T-helper 1 cell treated with Interleukin-12 subunit alpha and Interleukin-12 subunit beta and Interleukin-4 antibody, amounts not matched to agents 30 ng/mL and 1 ng/mL, for 36 hours (primary cell): ENCODE measurements at regions not wholly inside any gene's neighbourhood (a gene's known extent, or its start where the extent isn't known, plus 50 kb on each side); places are given as distances from the start of the nearest gene placed in this dataset.

Experiments used
- intact Hi-C: fragments of 100-400 bp; cut with micrococcal nuclease; formaldehyde crosslinking; loops from one replicate; pipeline ENCODE4 v1.15.1; 2024

- intact Hi-C loops: no loop called here
Measured at GRCh38 chr2:167900435-167901114, 346.8 kb downstream of the STK39 start.

- intact Hi-C loops: no loop called here
Measured at GRCh38 chr2:167898340-167898739, 349.1 kb downstream of the STK39 start.

DNA sequence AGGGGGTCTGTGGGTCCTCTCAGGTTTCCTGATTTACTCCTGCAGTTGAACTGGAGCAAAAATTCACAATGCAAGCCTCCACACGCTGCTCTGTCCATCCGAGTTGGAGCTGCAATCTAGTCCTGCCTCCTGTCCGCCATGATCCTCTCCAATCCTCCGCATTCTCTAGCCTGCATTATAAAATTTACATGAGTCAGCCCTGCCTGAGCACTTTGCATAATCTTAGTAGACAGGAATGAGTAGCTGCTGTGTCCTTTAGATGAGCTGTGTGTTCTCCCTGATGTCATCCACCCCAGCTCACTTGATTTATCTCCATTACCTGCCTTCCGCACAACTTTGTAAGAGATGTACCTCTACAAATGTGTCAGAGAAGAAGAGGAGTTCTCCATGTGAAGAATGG lies 355.6 kb downstream of the STK39 start:
- intact Hi-C loops: no loop called here

- intact Hi-C loops: no loop called here
Measured at GRCh38 chr2:167890739-167891138, 356.7 kb downstream of the STK39 start.

DNA sequence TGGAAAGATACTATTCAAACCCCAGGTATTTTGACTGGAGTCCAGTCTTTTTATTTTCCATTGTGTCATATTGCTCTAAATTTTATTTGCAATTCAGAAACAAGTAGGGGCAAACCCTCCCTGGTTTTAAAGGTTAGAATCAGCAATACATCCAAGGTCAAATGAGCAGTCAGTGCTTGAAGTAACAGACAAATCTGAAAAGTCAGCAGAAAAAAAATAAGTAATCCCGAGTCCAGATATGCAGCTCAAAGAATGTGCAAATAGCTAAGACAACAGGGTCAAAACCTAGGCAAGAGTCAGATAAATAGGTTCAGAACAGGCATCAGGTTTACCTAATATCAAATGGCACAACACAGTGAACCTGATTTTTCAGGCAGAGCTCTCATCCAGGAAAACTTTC lies 367.0 kb downstream of the STK39 start:
- intact Hi-C loops: no loop called here

- intact Hi-C loops: no loop called here
Measured at GRCh38 chr2:167875529-167875928, 371.9 kb downstream of the STK39 start.

GRCh38 chr2:167874812-167875211 lies 372.6 kb downstream of the STK39 start:
- intact Hi-C loops: no loop called here

DNA sequence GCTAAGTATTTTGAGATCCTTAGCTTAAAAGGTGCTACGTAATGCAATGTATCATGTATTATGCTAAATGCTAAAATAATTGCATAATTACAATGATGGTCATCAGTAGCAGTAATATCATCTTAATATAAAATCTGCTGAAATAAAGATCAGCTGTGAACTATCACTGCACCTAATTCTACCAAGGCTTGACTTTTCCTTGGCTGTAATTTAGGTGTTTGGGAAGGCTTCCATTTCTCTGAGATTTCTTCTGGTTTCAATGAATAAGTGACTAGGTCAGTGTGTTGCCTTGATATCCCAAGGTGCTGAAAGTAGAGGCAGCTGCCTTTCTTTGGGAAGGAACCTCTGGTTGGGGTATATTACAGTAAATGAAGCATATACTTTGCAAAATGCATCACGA lies 376.1 kb downstream of the STK39 start:
- intact Hi-C loops: no loop called here

DNA sequence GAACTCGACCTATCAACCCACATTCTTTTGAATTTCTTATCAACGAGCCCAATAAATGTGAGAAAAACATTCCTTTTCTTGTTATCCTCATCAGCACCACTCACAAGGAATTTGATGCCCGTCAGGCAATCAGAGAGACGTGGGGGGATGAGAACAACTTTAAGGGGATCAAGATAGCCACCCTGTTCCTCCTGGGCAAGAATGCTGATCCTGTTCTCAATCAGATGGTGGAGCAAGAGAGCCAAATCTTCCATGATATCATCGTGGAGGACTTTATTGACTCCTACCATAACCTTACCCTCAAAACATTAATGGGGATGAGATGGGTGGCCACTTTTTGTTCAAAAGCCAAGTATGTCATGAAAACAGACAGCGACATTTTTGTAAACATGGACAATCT lies 378.2 kb downstream of the STK39 start:
- intact Hi-C loops: loop anchor here (10.0 kb wide), 1 partner anchor 246 kb away; no protein-coding TSS in a partner anchor

DNA sequence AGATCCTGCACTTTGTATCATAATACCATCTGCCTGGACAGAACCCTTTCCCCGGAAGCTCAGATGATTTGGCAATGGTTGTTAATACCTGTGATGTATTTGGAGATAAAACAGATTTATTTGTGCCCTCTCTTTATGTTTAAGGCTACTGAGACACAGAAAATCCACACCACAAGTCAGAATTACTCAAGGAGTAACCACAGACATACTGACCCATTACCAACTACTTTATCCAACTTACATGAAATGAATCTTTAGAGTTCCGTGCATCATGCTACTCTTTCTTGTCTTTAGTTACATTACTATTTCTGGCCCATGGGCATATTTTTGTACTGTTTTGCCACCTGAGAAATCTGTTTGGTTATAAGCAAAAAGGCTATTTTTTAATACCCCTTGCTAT lies 384.0 kb downstream of the STK39 start:
- intact Hi-C loops: loop anchor here (10.0 kb wide), 1 partner anchor 251 kb away; no protein-coding TSS in a partner anchor

GRCh38 chr2:167862782-167863181 lies 384.6 kb downstream of the STK39 start:
- intact Hi-C loops: loop anchor here (10.0 kb wide), 1 partner anchor 252 kb away; no protein-coding TSS in a partner anchor

- intact Hi-C loops: loop anchor here (10.0 kb wide), 1 partner anchor 253 kb away; no protein-coding TSS in a partner anchor
Measured at GRCh38 chr2:167862296-167862695, 385.1 kb downstream of the STK39 start.

DNA sequence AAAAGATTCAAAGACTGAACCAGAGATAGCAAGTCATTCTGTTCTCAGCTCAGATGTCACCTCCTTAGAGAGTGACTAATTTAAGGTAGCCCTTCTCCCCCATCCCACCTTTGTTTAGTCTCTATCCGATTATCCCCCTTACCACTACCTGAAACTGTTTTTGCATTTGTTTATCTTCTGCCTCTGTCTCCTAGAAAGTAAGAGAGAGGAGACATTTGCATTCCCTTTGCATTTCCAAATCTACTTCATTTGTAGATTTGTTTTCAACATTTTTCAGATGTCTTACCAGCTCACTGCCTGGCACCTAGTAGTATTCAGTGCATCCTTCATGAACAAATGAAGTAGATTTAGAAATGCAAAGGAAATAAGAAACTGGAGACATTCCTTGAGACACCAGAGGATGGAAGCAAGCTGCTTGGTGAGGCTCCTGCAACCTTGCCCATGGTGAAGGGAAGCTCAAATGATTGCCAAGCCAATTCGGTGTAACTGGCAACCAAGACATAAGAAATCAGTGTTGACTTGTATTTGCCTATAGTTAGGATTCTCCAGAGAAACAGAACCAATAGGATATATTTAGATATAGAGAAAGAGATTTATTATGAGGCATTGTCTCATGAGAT lies 385.7 kb downstream of the STK39 start:
- intact Hi-C loops: loop anchor here (10.0 kb wide), 1 partner anchor 253 kb away; no protein-coding TSS in a partner anchor

- intact Hi-C loops: loop anchor here (10.0 kb wide), 1 partner anchor 255 kb away; no protein-coding TSS in a partner anchor
Measured at GRCh38 chr2:167860082-167860481, 387.3 kb downstream of the STK39 start.

- intact Hi-C loops: loop anchor here (10.0 kb wide), 1 partner anchor 255 kb away; no protein-coding TSS in a partner anchor
Measured at GRCh38 chr2:167859676-167860075, 387.7 kb downstream of the STK39 start.

DNA sequence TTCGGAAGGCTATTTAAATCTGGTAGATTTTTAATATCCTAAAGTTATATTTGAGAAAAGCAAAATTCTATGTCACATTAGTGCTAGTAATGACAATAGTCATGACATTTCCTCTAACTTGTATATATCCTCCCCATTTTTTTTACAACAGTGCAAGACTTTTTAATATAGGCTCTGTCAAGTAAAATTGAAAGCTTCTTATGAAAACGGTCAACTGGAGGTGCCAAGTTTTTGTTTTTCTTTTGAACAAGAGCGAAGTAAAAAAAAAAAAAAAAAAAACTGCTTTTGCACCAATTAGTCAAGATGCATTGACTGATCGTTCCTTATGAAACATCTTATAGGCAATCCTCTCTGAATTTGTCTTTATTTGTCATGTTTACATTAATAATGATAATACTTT lies 389.3 kb downstream of the STK39 start:
- intact Hi-C loops: no loop called here

DNA sequence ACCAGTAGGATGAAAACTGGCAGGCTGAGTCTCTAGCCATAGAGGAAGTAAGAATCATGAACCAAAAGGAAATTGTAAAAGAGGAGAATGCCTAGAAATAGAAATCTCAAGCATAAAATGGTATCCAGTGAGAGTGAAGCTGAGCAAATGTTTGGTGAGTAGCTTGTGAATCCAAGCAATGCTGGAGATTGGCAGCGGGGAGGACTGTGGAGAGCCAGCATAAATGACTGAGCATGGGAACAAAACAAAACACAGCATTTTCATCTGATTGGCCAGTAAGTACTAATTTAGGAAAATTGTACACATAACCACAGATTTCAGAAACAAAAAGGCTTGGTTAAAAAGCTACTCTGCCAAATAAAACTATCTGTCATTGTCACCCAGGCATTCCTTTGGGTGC lies 390.0 kb downstream of the STK39 start:
- intact Hi-C loops: no loop called here

DNA sequence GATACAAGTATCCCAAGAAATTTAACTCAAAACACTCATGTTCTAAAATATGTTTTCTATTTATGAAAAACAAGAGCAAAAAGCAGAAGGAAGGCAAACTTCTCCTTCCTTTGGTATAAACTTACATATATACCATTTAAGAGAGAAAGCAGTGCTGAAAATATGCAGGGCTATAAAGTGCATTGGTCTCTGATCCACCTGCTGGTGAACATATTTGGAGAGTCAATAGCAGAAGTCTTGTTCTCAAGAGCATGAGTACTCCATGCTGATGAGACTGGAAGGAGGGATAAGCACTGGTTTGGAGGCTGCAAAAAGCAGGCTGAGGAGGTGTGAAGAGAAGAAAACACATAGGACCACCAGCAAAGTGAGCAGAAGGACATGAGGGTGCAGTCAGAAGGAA lies 391.2 kb downstream of the STK39 start:
- intact Hi-C loops: no loop called here

- intact Hi-C loops: no loop called here
Measured at GRCh38 chr2:167855211-167855610, 392.2 kb downstream of the STK39 start.

DNA sequence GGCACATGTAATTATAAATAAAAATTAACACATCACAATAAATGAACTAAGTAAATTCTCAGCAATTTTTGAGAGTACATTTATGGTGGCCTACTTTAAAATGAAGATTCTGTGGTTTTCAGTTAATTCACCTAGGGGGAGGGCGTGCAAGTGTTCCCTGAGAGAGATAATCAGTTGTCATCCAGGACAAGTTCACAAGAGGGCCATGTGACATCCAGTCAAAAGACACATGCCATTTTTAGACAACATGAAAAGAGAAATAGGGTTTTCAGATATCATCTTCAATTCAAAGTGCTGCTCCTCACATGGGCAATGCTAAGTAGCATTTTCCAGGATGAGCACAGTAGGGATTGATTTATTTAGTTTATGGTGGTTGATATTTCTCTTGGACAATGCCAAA lies 393.7 kb downstream of the STK39 start:
- intact Hi-C loops: no loop called here

- intact Hi-C loops: no loop called here
Measured at GRCh38 chr2:167851876-167852275, 395.5 kb downstream of the STK39 start.

DNA sequence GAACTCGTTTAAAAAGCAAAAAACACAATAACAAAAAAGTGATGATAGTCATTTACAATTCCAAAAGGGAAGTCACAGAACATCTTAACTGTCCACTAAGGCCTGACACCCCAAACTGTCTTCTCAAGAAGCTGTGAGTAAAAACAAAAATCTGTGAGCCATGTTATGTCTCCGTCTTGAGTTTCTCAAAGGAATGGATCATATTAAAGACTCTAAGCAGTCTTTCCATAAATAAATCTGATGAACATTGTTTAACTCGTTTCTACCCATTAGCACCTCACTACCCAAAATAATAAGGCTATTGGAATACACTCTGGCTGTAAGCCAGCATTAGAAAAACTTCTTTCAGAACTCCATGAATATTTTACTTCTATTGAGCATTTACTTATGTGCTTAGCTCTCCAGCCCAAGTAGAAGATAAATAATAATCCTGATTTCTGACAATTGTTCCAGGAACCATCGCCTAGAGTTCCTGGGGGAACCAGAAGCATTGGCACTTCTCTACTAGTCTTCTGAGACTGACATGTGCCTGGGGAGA lies 396.0 kb downstream of the STK39 start:
- intact Hi-C loops: no loop called here
